ENCODE measurements at regions not wholly inside any gene's neighbourhood (a gene's known extent, or its start where the extent isn't known, plus 50 kb on each side); places are given as distances from the start of the nearest gene placed in this dataset.

GRCh38 chr9:12413986-12414385 is 279.2 kb upstream of the TYRP1 start:
- no peak for TF ChIP-seq CTCF (conservative IDR thresholded peaks at IDR 0.05; ENCODE audit: control insufficient read depth, insufficient read depth, low read depth, low read length)
- no peak overlapping the region for H3K4me3 ChIP-seq (ENCODE audit: control insufficient read depth, low read depth, low read length)
- DNase-seq (ENCODE audit: low read depth) = no peak

- DNase-seq (ENCODE audit: low read depth) = no peak
- no peak for TF ChIP-seq CTCF (conservative IDR thresholded peaks at IDR 0.05; ENCODE audit: control insufficient read depth, insufficient read depth, low read depth, low read length)
Observed at GRCh38 chr9:12414514-12414913, 278.7 kb upstream of the TYRP1 start.

GRCh38 chr9:12415361-12415760 is 277.8 kb upstream of the TYRP1 start:
- no peak for TF ChIP-seq CTCF (conservative IDR thresholded peaks at IDR 0.05; ENCODE audit: control insufficient read depth, insufficient read depth, low read depth, low read length)
- DNase-seq (ENCODE audit: low read depth) = no peak
- no peak overlapping the region for H3K4me3 ChIP-seq (ENCODE audit: control insufficient read depth, low read depth, low read length)

More at GRCh38 chr9:12414514-12414913, 278.7 kb upstream of the TYRP1 start:
- H3K4me3 ChIP-seq (ENCODE audit: control insufficient read depth, low read depth, low read length) = no peak overlapping the region

- DNase-seq (ENCODE audit: low read depth) = no peak
- H3K4me3 ChIP-seq (ENCODE audit: control insufficient read depth, low read depth, low read length) = no peak overlapping the region
- TF ChIP-seq CTCF (conservative IDR thresholded peaks at IDR 0.05; ENCODE audit: control insufficient read depth, insufficient read depth, low read depth, low read length) = no peak
Observed at GRCh38 chr9:12416716-12417115, 276.5 kb upstream of the TYRP1 start.

GRCh38 chr9:12424243-12424642 is 268.9 kb upstream of the TYRP1 start:
- no peak for DNase-seq (ENCODE audit: low read depth)
- H3K4me3 ChIP-seq (ENCODE audit: control insufficient read depth, low read depth, low read length) = no peak overlapping the region
- TF ChIP-seq CTCF (conservative IDR thresholded peaks at IDR 0.05; ENCODE audit: control insufficient read depth, insufficient read depth, low read depth, low read length) = no peak

- TF ChIP-seq CTCF (conservative IDR thresholded peaks at IDR 0.05; ENCODE audit: control insufficient read depth, insufficient read depth, low read depth, low read length) = no peak
- no peak overlapping the region for H3K4me3 ChIP-seq (ENCODE audit: control insufficient read depth, low read depth, low read length)
- DNase-seq (ENCODE audit: low read depth) = peak; percentile 27
Observed at GRCh38 chr9:12425878-12426864, 267.0 kb upstream of the TYRP1 start.
